ENCODE measurements at regions not wholly inside any gene's neighbourhood (a gene's known extent, or its start where the extent isn't known, plus 50 kb on each side); places are given as distances from the start of the nearest gene placed in this dataset.
A peak's percentile ranks its signal among the peaks of the same experiment; 100 is the strongest.

GRCh38 chr3:117291476-117291875 is 581.9 kb downstream of the TUSC7 start:
- Histone ChIP-seq H3K4me3 (no peak overlapping the region), H3K9me3 (no peaks in the 10 kb centered on the region), H3K27ac (no peak overlapping the region), H3K4me1 (no peaks in the 10 kb centered on the region), H3K36me3 (no peaks in the 10 kb centered on the region), H3K27me3 (no peaks in the 10 kb centered on the region)
- TF ChIP-seq POLR2A (IDR thresholded peaks at IDR 0.05), result no peak
- TF ChIP-seq CTCF (IDR thresholded peaks at IDR 0.05), result no peak
- TF ChIP-seq POLR2AphosphoS5 (IDR thresholded peaks at IDR 0.05), result no peak
- no peak for TF ChIP-seq EP300 (IDR thresholded peaks at IDR 0.05)
- no peak for DNase-seq
- intact Hi-C loops (cut with DNase I; ENCODE audit: low total_unique reads), result no loop called here
- 36 to 87% (median 60%) methylated on average over 1 of the region's 1 CpG for WGBS, 5 donors

GRCh38 chr3:117297065-117297464 is 587.5 kb downstream of the TUSC7 start:
- Histone ChIP-seq H3K4me1 (no peaks in the 10 kb centered on the region), H3K36me3 (no peaks in the 10 kb centered on the region), H3K9me3 (no peaks in the 10 kb centered on the region), H3K27me3 (no peaks in the 10 kb centered on the region), H3K4me3 (no peak overlapping the region), H3K27ac (no peak overlapping the region)
- DNase-seq, result peak in 1 of 2 donors; percentile 34
- TF ChIP-seq POLR2AphosphoS5 (IDR thresholded peaks at IDR 0.05), result no peak
- no peak for TF ChIP-seq EP300 (IDR thresholded peaks at IDR 0.05)
- TF ChIP-seq POLR2A (IDR thresholded peaks at IDR 0.05), result no peak
- no peak for TF ChIP-seq CTCF (IDR thresholded peaks at IDR 0.05)
- intact Hi-C loops (cut with DNase I; ENCODE audit: low total_unique reads), result no loop called here
- 23 to 61% (median 45%) methylated on average over 1 of the region's 1 CpG for WGBS, 5 donors

- Histone ChIP-seq H3K27me3 (no peaks in the 10 kb centered on the region), H3K9me3 (no peaks in the 10 kb centered on the region), H3K36me3 (no peaks in the 10 kb centered on the region), H3K27ac (no peak overlapping the region), H3K4me3 (no peak overlapping the region), H3K4me1 (no peaks in the 10 kb centered on the region)
- no peak for TF ChIP-seq POLR2A (IDR thresholded peaks at IDR 0.05)
- no peak for TF ChIP-seq EP300 (IDR thresholded peaks at IDR 0.05)
- TF ChIP-seq POLR2AphosphoS5 (IDR thresholded peaks at IDR 0.05), result no peak
- no peak for TF ChIP-seq CTCF (IDR thresholded peaks at IDR 0.05)
- no peak for DNase-seq
- WGBS, 5 donors, result 76 to 83% (median 81%) methylated on average over 2 of the region's 2 CpGs
- intact Hi-C loops (cut with DNase I; ENCODE audit: low total_unique reads), result no loop called here
These were observed 588.0 kb downstream of the TUSC7 start for GRCh38 chr3:117297541-117297940.

- H3K4me3 ChIP-seq, result no peak overlapping the region
- TF ChIP-seq EP300 (IDR thresholded peaks at IDR 0.05), result no peak
- TF ChIP-seq POLR2A (IDR thresholded peaks at IDR 0.05), result no peak
- no peak for TF ChIP-seq CTCF (IDR thresholded peaks at IDR 0.05)
- no peak for TF ChIP-seq POLR2AphosphoS5 (IDR thresholded peaks at IDR 0.05)
- H3K27ac ChIP-seq, result no peak overlapping the region
- H3K9me3 ChIP-seq, result no peaks in the 10 kb centered on the region
- H3K36me3 ChIP-seq, result no peaks in the 10 kb centered on the region
- intact Hi-C loops (cut with DNase I; ENCODE audit: low total_unique reads), result no loop called here
- no peak for DNase-seq
- no peaks in the 10 kb centered on the region for H3K27me3 ChIP-seq
- no peaks in the 10 kb centered on the region for H3K4me1 ChIP-seq
These were observed 588.7 kb downstream of the TUSC7 start for GRCh38 chr3:117298273-117298672.
